Astrocyte (in vitro differentiated cells and primary cell): ENCODE measurements at regions not wholly inside any gene's neighbourhood (a gene's known extent, or its start where the extent isn't known, plus 50 kb on each side); places are given as distances from the start of the nearest gene placed in this dataset.

Source experiments
- DNase-seq: peaks from one replicate; pipeline ENCODE4 v3.0.0-alpha.2; 2010; ENCODE audit warnings: low read depth
- FAIRE-seq: peaks from 2 replicates; lab custom pipeline; 2011; peaks lifted over from hg19 to GRCh38; lab: Jason Lieb, UNC
- H2AFZ ChIP-seq: 2 replicates; pipeline ENCODE4 v1.6.0; 2012; ENCODE audit warnings: low read depth, low read length, inconsistent platforms
- H3K27ac ChIP-seq: 2 replicates; pipeline ENCODE4 v1.5.1; 2011; ENCODE audit warnings: low read depth, low read length, inconsistent platforms
- H3K27me3 ChIP-seq: 2 replicates; pipeline ENCODE4 v1.6.0; 2011; ENCODE audit warnings: low read length, inconsistent platforms; ENCODE audit not compliant: insufficient read depth
- H3K36me3 ChIP-seq: 2 replicates; pipeline ENCODE4 v1.5.1; 2011; ENCODE audit warnings: low read length, inconsistent platforms; ENCODE audit not compliant: insufficient read depth
- H3K4me1 ChIP-seq: 2 replicates; pipeline ENCODE4 v1.5.1; 2011; ENCODE audit warnings: low read length, inconsistent platforms; ENCODE audit not compliant: insufficient read depth
- H3K4me2 ChIP-seq: 2 replicates; pipeline ENCODE4 v1.6.0; 2012; ENCODE audit warnings: low read length, inconsistent platforms
- H3K4me3 ChIP-seq: 2 replicates; pipeline ENCODE4 v1.5.1; 2011; ENCODE audit warnings: low read depth, mild to moderate bottlenecking, low read length, inconsistent platforms; ENCODE audit not compliant: insufficient read depth
- H3K79me2 ChIP-seq: 2 replicates; pipeline ENCODE4 v1.6.0; 2012; ENCODE audit warnings: mild to moderate bottlenecking, low read length, inconsistent platforms; ENCODE audit not compliant: insufficient read depth
- H3K9ac ChIP-seq: 2 replicates; pipeline ENCODE4 v1.6.0; 2012; ENCODE audit warnings: mild to moderate bottlenecking, low read length, inconsistent platforms
- H3K9me3 ChIP-seq: 2 replicates; pipeline ENCODE4 v1.5.1; 2012; ENCODE audit warnings: low read depth, mild to moderate bottlenecking, low read length, inconsistent platforms; ENCODE audit not compliant: insufficient read depth
- H4K20me1 ChIP-seq: 2 replicates; pipeline ENCODE4 v1.6.0; 2012; ENCODE audit warnings: low read length, inconsistent platforms; ENCODE audit not compliant: insufficient read depth
- H3K27ac Mint-ChIP-seq: one replicate; pipeline ENCODE4 v1.8.0; 2021; ENCODE audit warnings: mild to moderate bottlenecking, mixed read lengths; ENCODE audit not compliant: unreplicated experiment
- H3K27me3 Mint-ChIP-seq: one replicate; pipeline ENCODE4 v1.8.0; 2021; ENCODE audit warnings: low read depth, mixed read lengths; ENCODE audit not compliant: unreplicated experiment
- H3K36me3 Mint-ChIP-seq: one replicate; pipeline ENCODE4 v1.8.0; 2021; ENCODE audit warnings: low read depth, mixed read lengths; ENCODE audit not compliant: unreplicated experiment
- H3K4me1 Mint-ChIP-seq: one replicate; pipeline ENCODE4 v1.8.0; 2021; ENCODE audit warnings: low read depth, mixed read lengths; ENCODE audit not compliant: unreplicated experiment
- H3K4me3 Mint-ChIP-seq: one replicate; pipeline ENCODE4 v1.8.0; 2021; ENCODE audit warnings: mild to moderate bottlenecking, moderate library complexity, mixed read lengths; ENCODE audit not compliant: unreplicated experiment
- H3K9me3 Mint-ChIP-seq: one replicate; pipeline ENCODE4 v1.8.0; 2021; ENCODE audit warnings: mild to moderate bottlenecking, mixed read lengths; ENCODE audit not compliant: unreplicated experiment
- EZH2 ChIP-seq: IDR thresholded peaks from 2 replicates; pipeline ENCODE4 v1.6.1; 2012; ENCODE audit warnings: mild to moderate bottlenecking, low read length, inconsistent platforms; ENCODE audit not compliant: insufficient read depth
- TF ChIP-seq, protein P1 (sequence below): IDR thresholded peaks from 2 replicates; pipeline ENCODE4 v1.5.1; 2011; ENCODE audit warnings: low read depth, mild to moderate bottlenecking, inconsistent platforms, low read length, moderate library complexity; ENCODE audit not compliant: insufficient read depth

DNA sequence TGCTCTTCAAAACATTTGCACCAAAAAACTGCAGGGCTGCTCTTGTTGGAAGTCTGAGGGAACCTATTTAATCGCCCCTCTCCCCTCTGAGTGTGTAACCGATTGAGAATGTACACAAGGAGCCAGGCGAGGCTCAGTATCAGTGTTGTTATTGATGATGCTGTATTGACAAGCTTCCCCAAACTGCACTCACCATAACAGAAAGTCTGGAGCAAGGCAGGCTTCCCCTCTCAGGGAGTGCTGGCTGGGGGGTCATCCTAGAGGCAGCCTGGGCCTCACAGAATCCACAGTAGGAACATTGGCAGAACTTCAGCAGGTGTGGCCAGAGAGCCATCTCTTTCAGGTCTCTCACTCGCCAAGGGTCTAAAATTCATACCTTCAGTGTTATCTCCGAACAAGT is 58.1 kb upstream of the TUNAR start:
- Mint-ChIP-seq H3K4me3 (no peak overlapping the region), H3K36me3 (no peaks in the 10 kb centered on the region), H3K27ac (no peak overlapping the region), H3K9me3 (no peaks in the 10 kb centered on the region), H3K4me1 (no peaks in the 10 kb centered on the region), H3K27me3 (peaks cover 5% of the 10 kb centered on the region)
- H2AFZ ChIP-seq, result no peak overlapping the region
- no peak for DNase-seq
- no peak overlapping the region for H3K27ac ChIP-seq
- H4K20me1 ChIP-seq, result no peaks in the 10 kb centered on the region
- H3K79me2 ChIP-seq, result no peaks in the 10 kb centered on the region
- no peak for FAIRE-seq
- H3K4me1 ChIP-seq, result no peaks in the 10 kb centered on the region
- no peaks in the 10 kb centered on the region for H3K9me3 ChIP-seq
- no peak overlapping the region for H3K4me3 ChIP-seq
- no peaks in the 10 kb centered on the region for H3K27me3 ChIP-seq
- H3K36me3 ChIP-seq, result no peaks in the 10 kb centered on the region
- H3K9ac ChIP-seq, result no peak overlapping the region
- TF ChIP-seq EZH2, result no peak
- TF ChIP-seq, protein P1, sequence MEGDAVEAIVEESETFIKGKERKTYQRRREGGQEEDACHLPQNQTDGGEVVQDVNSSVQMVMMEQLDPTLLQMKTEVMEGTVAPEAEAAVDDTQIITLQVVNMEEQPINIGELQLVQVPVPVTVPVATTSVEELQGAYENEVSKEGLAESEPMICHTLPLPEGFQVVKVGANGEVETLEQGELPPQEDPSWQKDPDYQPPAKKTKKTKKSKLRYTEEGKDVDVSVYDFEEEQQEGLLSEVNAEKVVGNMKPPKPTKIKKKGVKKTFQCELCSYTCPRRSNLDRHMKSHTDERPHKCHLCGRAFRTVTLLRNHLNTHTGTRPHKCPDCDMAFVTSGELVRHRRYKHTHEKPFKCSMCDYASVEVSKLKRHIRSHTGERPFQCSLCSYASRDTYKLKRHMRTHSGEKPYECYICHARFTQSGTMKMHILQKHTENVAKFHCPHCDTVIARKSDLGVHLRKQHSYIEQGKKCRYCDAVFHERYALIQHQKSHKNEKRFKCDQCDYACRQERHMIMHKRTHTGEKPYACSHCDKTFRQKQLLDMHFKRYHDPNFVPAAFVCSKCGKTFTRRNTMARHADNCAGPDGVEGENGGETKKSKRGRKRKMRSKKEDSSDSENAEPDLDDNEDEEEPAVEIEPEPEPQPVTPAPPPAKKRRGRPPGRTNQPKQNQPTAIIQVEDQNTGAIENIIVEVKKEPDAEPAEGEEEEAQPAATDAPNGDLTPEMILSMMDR, result no peak
- no peak overlapping the region for H3K4me2 ChIP-seq

GRCh38 chr14:95817271-95817670 is 59.4 kb upstream of the TUNAR start:
- no peaks in the 10 kb centered on the region for H3K9me3 ChIP-seq
- no peak for FAIRE-seq
- Mint-ChIP-seq H3K4me3 (no peak overlapping the region), H3K27ac (no peak overlapping the region), H3K27me3 (peaks cover 5% of the 10 kb centered on the region), H3K9me3 (no peaks in the 10 kb centered on the region), H3K36me3 (no peaks in the 10 kb centered on the region), H3K4me1 (no peaks in the 10 kb centered on the region)
- DNase-seq, result no peak
- no peak overlapping the region for H3K4me3 ChIP-seq
- no peaks in the 10 kb centered on the region for H3K36me3 ChIP-seq
- TF ChIP-seq, protein P1, result no peak
- no peak for TF ChIP-seq EZH2
- no peaks in the 10 kb centered on the region for H4K20me1 ChIP-seq
- H3K27ac ChIP-seq, result no peak overlapping the region
- H3K79me2 ChIP-seq, result no peaks in the 10 kb centered on the region
- no peak overlapping the region for H3K9ac ChIP-seq
- no peaks in the 10 kb centered on the region for H3K4me1 ChIP-seq
- no peak overlapping the region for H3K4me2 ChIP-seq
- no peaks in the 10 kb centered on the region for H3K27me3 ChIP-seq
- no peak overlapping the region for H2AFZ ChIP-seq

DNA sequence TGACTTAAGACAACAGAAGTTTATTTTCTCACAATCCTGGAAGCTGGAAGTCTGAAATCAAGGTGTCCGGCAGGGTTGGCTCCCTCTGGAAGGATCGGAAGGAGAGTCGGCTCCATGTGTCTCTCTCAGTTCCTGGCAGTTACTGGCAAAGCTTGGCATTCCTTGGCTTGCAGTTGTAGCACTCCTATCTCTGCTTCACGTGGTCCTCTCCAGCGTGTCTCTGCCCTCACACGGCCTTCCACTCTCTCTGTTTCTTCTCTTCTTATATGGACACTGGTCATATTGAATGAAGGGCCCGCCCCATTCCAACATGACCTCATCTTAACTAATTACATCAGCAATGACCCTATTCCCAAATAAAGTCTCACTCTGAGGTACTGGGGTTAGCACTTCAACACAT is 60.1 kb upstream of the TUNAR start:
- Mint-ChIP-seq H3K9me3 (no peaks in the 10 kb centered on the region), H3K4me3 (no peak overlapping the region), H3K27me3 (peaks cover 8% of the 10 kb centered on the region), H3K27ac (no peak overlapping the region), H3K4me1 (no peaks in the 10 kb centered on the region), H3K36me3 (no peaks in the 10 kb centered on the region)
- H3K9ac ChIP-seq, result no peak overlapping the region
- H3K4me3 ChIP-seq, result no peak overlapping the region
- no peak overlapping the region for H3K4me2 ChIP-seq
- H4K20me1 ChIP-seq, result no peaks in the 10 kb centered on the region
- no peaks in the 10 kb centered on the region for H3K27me3 ChIP-seq
- H3K27ac ChIP-seq, result no peak overlapping the region
- FAIRE-seq, result no peak
- TF ChIP-seq, protein P1, result no peak
- TF ChIP-seq EZH2, result no peak
- H2AFZ ChIP-seq, result no peak overlapping the region
- no peaks in the 10 kb centered on the region for H3K79me2 ChIP-seq
- no peaks in the 10 kb centered on the region for H3K9me3 ChIP-seq
- no peaks in the 10 kb centered on the region for H3K36me3 ChIP-seq
- DNase-seq, result no peak
- H3K4me1 ChIP-seq, result no peaks in the 10 kb centered on the region
